Testis (tissue), 2 donors: ENCODE measurements at regions not wholly inside any gene's neighbourhood (a gene's known extent, or its start where the extent isn't known, plus 50 kb on each side); places are given as distances from the start of the nearest gene placed in this dataset.

ENCODE experiments used
- DNase-seq: peaks from one replicate; pipeline ENCODE4 v3.0.0-alpha.2; 2019
- H3K27ac ChIP-seq, 2 donors: fragments of 200-600 bp; sonication (generic); one replicate each; pipeline ENCODE4 v1.5.1; 2019
- H3K27me3 ChIP-seq: fragments of 200-600 bp; sonication (generic); one replicate; pipeline ENCODE4 v1.5.1; 2019
- H3K36me3 ChIP-seq: fragments of 200-600 bp; sonication (generic); one replicate; pipeline ENCODE4 v1.5.1; 2017; ENCODE audit warnings: low read depth; ENCODE audit errors: missing control alignments
- H3K4me1 ChIP-seq: fragments of 200-600 bp; sonication (generic); one replicate; pipeline ENCODE4 v1.5.1; 2019
- H3K4me3 ChIP-seq, 2 donors: fragments of 200-600 bp; sonication (generic); one replicate each; pipeline ENCODE4 v1.5.1; 2017 to 2019
- H3K9me3 ChIP-seq: fragments of 200-600 bp; sonication (generic); one replicate; pipeline ENCODE4 v1.5.1; 2017
- CTCF ChIP-seq, 3 experiments: fragments of 450-650 bp in 2 of 3; fragments of 200-600 bp in 1 of 3; sonication (generic) in 1 of 3; IDR thresholded peaks; one replicate each; pipeline ENCODE4 v1.5.1; 2016 to 2019; ENCODE audit warnings: antibody characterized with exemption in 3 of 3, mild to moderate bottlenecking in 2 of 3, moderate library complexity in 1 of 3
- POLR2A ChIP-seq: fragments of 450-650 bp; IDR thresholded peaks from one replicate; pipeline ENCODE4 v1.6.1; 2017; ENCODE audit warnings: antibody characterized with exemption, mild to moderate bottlenecking, moderate library complexity
- WGBS, 2 donors: methylation state at CpG; one replicate each; pipeline ENCODE4 v1.1.5; 2018; 5-methylcytosine and 5-hydroxymethylcytosine counted together
- intact Hi-C: fragments of 100-400 bp; cut with DNase I; formaldehyde crosslinking; loops from one replicate; pipeline ENCODE4 v1.15.1; 2023; ENCODE audit warnings: low total_unique reads

- Histone ChIP-seq H3K9me3 (no peaks in the 10 kb centered on the region), H3K27me3 (no peaks in the 10 kb centered on the region), H3K4me3 (no peak overlapping the region), H3K4me1 (no peaks in the 10 kb centered on the region), H3K27ac (no peak overlapping the region), H3K36me3 (no peaks in the 10 kb centered on the region)
- 71 to 80% methylated on average over 1 of the region's 1 CpG for WGBS, 2 donors
- TF ChIP-seq CTCF (IDR thresholded peaks at IDR 0.05), result no peak
- TF ChIP-seq POLR2A, result no peak
- DNase-seq, result no peak
- intact Hi-C loops, result no loop called here
Measured at GRCh38 chr1:8147956-8148355, 121.8 kb upstream of the ERRFI1 start.

GRCh38 chr1:8146257-8146855, 120.2 kb upstream of the ERRFI1 start:
- Histone ChIP-seq H3K27me3 (no peaks in the 10 kb centered on the region), H3K27ac (no peak overlapping the region), H3K4me1 (no peaks in the 10 kb centered on the region), H3K36me3 (no peaks in the 10 kb centered on the region), H3K4me3 (no peak overlapping the region), H3K9me3 (no peaks in the 10 kb centered on the region)
- intact Hi-C loops, result no loop called here
- TF ChIP-seq POLR2A (no peak), CTCF (IDR thresholded peaks at IDR 0.05) (no peak)
- DNase-seq, result no peak
- WGBS, 2 donors, result 90 to 93% methylated on average over 11 of the region's 11 CpGs

- no peak for TF ChIP-seq POLR2A
- TF ChIP-seq CTCF (IDR thresholded peaks at IDR 0.05), result no peak
- Histone ChIP-seq H3K36me3 (no peaks in the 10 kb centered on the region), H3K4me1 (no peaks in the 10 kb centered on the region), H3K9me3 (no peaks in the 10 kb centered on the region), H3K27ac (no peak overlapping the region), H3K4me3 (no peak overlapping the region), H3K27me3 (no peaks in the 10 kb centered on the region)
- WGBS, 2 donors, result 80 to 83% methylated on average over 8 of the region's 8 CpGs
- intact Hi-C loops, result no loop called here
- DNase-seq, result no peak
Measured at GRCh38 chr1:8145545-8146202, 119.6 kb upstream of the ERRFI1 start.

GRCh38 chr1:8144323-8144722, 118.2 kb upstream of the ERRFI1 start:
- no peaks in the 10 kb centered on the region for H3K9me3 ChIP-seq
- no peaks in the 10 kb centered on the region for H3K27me3 ChIP-seq
- DNase-seq, result no peak
- H3K36me3 ChIP-seq, result no peaks in the 10 kb centered on the region
- intact Hi-C loops, result no loop called here
- WGBS, 2 donors, result 84 to 86% methylated on average over 13 of the region's 13 CpGs
- no peak overlapping the region for H3K4me3 ChIP-seq
- TF ChIP-seq CTCF (IDR thresholded peaks at IDR 0.05), result no peak
- TF ChIP-seq POLR2A, result no peak
- no peak overlapping the region for H3K27ac ChIP-seq
- no peaks in the 10 kb centered on the region for H3K4me1 ChIP-seq
